HEK293 (cell line): ENCODE measurements at regions not wholly inside any gene's neighbourhood (a gene's known extent, or its start where the extent isn't known, plus 50 kb on each side); places are given as distances from the start of the nearest gene placed in this dataset.

Experiments used
- CTCF ChIA-PET: fragments of 350-600 bp; formaldehyde crosslinking; extraction: SDS; loops from one replicate; lab custom pipeline; 2021; ENCODE audit warnings: antibody characterized with exemption; lab: Yijun Ruan, JAX
- POLR2A ChIA-PET: fragments of 300-600 bp; formaldehyde crosslinking; extraction: SDS; loops from one replicate; lab custom pipeline; 2020; ENCODE audit warnings: antibody characterized with exemption, inconsistent platforms; lab: Yijun Ruan, JAX
- H3K27ac ChIP-seq: fragments of 200-500 bp; sonication (Bioruptor generic); 2 replicates; pipeline ENCODE4 v1.5.1; 2014; ENCODE audit warnings: low read depth, low read length, control low read depth, inconsistent platforms; ENCODE audit errors: extremely low read depth
- H3K36me3 ChIP-seq, 2 experiments: fragments of 200-500 bp in 1 of 2; sonication (Bioruptor generic) in 1 of 2; 1 replicate in 1 of 2; 2 replicates in 1 of 2; pipeline ENCODE4 v1.5.1; 2014 to 2017; ENCODE audit warnings: inconsistent platforms in 2 of 2, low read length in 2 of 2; ENCODE audit not compliant: control insufficient read depth in 2 of 2, insufficient read depth in 1 of 2
- H3K4me1 ChIP-seq: fragments of 200-500 bp; sonication (Bioruptor generic); 2 replicates; pipeline ENCODE4 v1.5.1; 2014; ENCODE audit warnings: mild to moderate bottlenecking, low read length, inconsistent platforms; ENCODE audit not compliant: control insufficient read depth, insufficient read depth
- H3K4me3 ChIP-seq: 2 replicates; pipeline ENCODE4 v1.5.1; 2011; ENCODE audit warnings: low read depth, mild to moderate bottlenecking, control low read depth, low read length, moderate library complexity
- H3K9me3 ChIP-seq: fragments of 200-500 bp; sonication (Bioruptor generic); 2 replicates; pipeline ENCODE4 v1.5.1; 2014; ENCODE audit warnings: low read depth, low read length, inconsistent platforms; ENCODE audit not compliant: control insufficient read depth, insufficient read depth
- BCL11B ChIP-seq: fragments of 450-650 bp; formaldehyde crosslinking; IDR thresholded peaks from 2 replicates; pipeline ENCODE4 v1.5.1; 2016; ENCODE audit warnings: low read depth, missing biosample characterization, missing genetic modification characterization
- GFI1B ChIP-seq: fragments of 450-650 bp; formaldehyde crosslinking; IDR thresholded peaks from 2 replicates; pipeline ENCODE4 v1.5.1; 2016; ENCODE audit warnings: missing biosample characterization, missing genetic modification characterization
- KLF1 ChIP-seq: fragments of 450-650 bp; formaldehyde crosslinking; IDR thresholded peaks from 2 replicates; pipeline ENCODE4 v1.5.1; 2016; ENCODE audit warnings: missing biosample characterization, missing genetic modification characterization
- KLF16 ChIP-seq: fragments of 450-650 bp; formaldehyde crosslinking; IDR thresholded peaks from 2 replicates; pipeline ENCODE4 v1.5.1; 2017; ENCODE audit warnings: missing biosample characterization, missing genetic modification characterization
- REPIN1 ChIP-seq: fragments of 450-650 bp; formaldehyde crosslinking; IDR thresholded peaks from 2 replicates; pipeline ENCODE4 v1.5.1; 2017; ENCODE audit warnings: missing biosample characterization, missing genetic modification characterization, low read depth
- SP3 ChIP-seq: fragments of 450-650 bp; formaldehyde crosslinking; IDR thresholded peaks from 2 replicates; pipeline ENCODE4 v1.5.1; 2016; ENCODE audit warnings: missing biosample characterization, missing genetic modification characterization
- TRIM28 ChIP-seq: IDR thresholded peaks from 2 replicates; pipeline ENCODE4 v1.6.1; 2011; ENCODE audit warnings: low read length, control low read depth, borderline replicate concordance
- YY2 ChIP-seq: fragments of 450-650 bp; formaldehyde crosslinking; IDR thresholded peaks from 2 replicates; pipeline ENCODE4 v1.5.1; 2016; ENCODE audit warnings: missing biosample characterization, missing genetic modification characterization
- ZFP3 ChIP-seq: fragments of 450-650 bp; formaldehyde crosslinking; IDR thresholded peaks from 2 replicates; pipeline ENCODE4 v1.5.1; 2016; ENCODE audit warnings: low read depth, missing biosample characterization, missing genetic modification characterization
- ZNF24 ChIP-seq: fragments of 450-650 bp; formaldehyde crosslinking; IDR thresholded peaks from 2 replicates; pipeline ENCODE4 v1.5.1; 2016; ENCODE audit warnings: missing biosample characterization, missing genetic modification characterization
- ZNF426 ChIP-seq: fragments of 450-650 bp; formaldehyde crosslinking; IDR thresholded peaks from 2 replicates; pipeline ENCODE4 v1.5.1; 2017; ENCODE audit warnings: missing biosample characterization, missing genetic modification characterization, mild to moderate bottlenecking, inconsistent platforms, moderate library complexity
- ZNF530 ChIP-seq: fragments of 450-650 bp; formaldehyde crosslinking; IDR thresholded peaks from 2 replicates; pipeline ENCODE4 v1.5.1; 2016; ENCODE audit warnings: low read depth, missing biosample characterization, missing genetic modification characterization
- ZNF664 ChIP-seq: fragments of 450-650 bp; formaldehyde crosslinking; IDR thresholded peaks from 2 replicates; pipeline ENCODE4 v1.5.1; 2016; ENCODE audit warnings: missing biosample characterization, missing genetic modification characterization
- TF ChIP-seq, protein P1 (sequence below): fragments of 450-650 bp; formaldehyde crosslinking; IDR thresholded peaks from 2 replicates; pipeline ENCODE4 v1.5.1; 2016; ENCODE audit warnings: missing biosample characterization, missing genetic modification characterization, low read depth
- TF ChIP-seq, protein P2 (sequence below): fragments of 450-650 bp; formaldehyde crosslinking; IDR thresholded peaks from 2 replicates; pipeline ENCODE4 v1.5.1; 2016; ENCODE audit warnings: missing biosample characterization, missing genetic modification characterization
- TF ChIP-seq, protein P3 (sequence below): fragments of 450-650 bp; formaldehyde crosslinking; IDR thresholded peaks from 2 replicates; pipeline ENCODE4 v1.5.1; 2017; ENCODE audit warnings: missing biosample characterization, missing genetic modification characterization

DNA sequence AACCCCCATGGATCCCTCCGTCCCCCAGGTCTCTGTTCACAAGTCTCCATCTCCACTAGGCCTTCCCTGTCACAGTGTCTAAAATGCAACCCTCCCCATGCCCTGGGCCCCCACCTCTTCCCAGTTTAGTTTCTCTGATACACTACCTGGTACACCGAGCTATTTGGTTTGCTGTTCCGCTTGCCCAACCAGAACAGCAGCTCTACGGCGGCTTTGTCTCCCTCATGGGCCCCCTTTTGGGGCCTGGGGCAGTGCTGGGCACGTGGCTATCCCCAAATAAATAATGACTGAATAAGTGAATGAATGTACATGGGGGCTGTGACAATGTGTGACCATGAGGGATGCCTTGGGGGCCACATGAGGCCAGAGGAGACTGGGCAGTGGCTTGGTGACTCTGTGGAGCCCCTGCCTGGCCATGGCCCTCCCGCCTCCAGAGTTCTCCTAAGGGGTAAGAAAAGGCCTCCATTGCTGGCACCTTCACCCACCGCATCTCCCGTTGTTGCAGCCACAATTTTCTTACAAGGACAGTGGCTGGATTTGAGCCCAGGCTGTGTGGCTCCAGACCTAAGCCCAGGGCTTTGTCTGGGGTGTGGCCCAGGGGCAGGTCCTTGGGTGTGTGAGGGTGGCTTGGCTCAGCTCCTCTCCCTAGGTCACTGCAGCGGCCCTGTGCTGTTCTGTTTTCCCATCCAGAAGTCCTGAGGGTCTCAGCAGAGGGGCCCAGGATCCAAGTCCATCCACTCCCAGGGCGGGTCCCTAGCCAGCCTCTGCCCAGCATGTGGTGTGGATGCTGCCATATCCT, 408.5 kb upstream of the SULF2 start:
- Histone ChIP-seq H3K9me3 (no peaks in the 10 kb centered on the region), H3K36me3 (no peaks in the 10 kb centered on the region), H3K4me1 (no peaks in the 10 kb centered on the region), H3K4me3 (no peak overlapping the region), H3K27ac (no peak overlapping the region)
- CTCF ChIA-PET = interaction anchor here (1.3 kb wide), 1 partner anchor 427 kb away, joined by 4 read pairs; no protein-coding TSS in a partner anchor
- TF ChIP-seq KLF1 (tag by site-specific recombination) (0 out of 2 replicates have a peak, but pooled peaks have one; percentile 17), BCL11B (tag by site-specific recombination) (no peak)
- POLR2A ChIA-PET = no interaction called here

DNA sequence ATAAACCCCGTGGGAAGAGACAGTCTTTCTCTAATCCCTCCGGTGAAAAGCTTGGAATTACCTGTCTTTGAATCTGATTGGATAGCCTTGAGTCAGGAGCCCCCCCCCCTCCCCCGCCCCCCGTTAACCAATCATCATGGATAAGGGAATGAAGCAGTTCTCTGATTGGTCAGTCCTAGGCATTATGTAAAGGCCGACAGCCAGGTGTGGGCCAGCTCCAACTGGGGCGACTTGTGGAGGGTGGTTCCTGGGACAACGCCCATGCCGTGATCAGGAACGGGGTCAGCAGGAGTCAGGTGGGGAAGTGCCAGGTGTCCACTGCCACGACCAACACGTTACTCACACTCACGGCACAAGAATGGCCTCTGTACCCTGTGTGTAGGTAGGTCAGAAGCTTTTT, 406.8 kb upstream of the SULF2 start:
- POLR2A ChIA-PET = no interaction called here
- CTCF ChIA-PET = interaction anchor here (0.6 kb wide), 1 partner anchor 60 kb away, joined by 3 read pairs; no protein-coding TSS in a partner anchor

DNA sequence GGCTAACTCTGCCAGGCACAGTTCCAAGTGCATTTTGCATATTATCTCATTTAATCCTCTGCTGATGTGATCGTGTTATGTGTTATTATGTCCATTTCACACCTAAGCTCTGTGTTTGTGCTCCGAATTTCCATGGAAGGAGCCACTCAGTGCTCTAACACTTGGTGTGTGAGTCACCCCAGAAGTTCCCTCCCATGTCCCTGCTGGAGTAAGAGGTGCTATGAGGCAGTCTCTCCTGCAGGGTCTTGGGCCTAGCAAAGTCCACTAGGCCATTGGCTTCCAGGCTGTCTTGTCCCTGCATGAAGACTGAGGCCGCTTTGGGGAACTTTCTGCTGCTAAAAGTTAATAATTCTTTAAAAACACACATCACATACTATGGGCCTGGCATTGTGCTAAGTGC, 405.9 kb upstream of the SULF2 start:
- POLR2A ChIA-PET = no interaction called here
- Histone ChIP-seq H3K9me3 (no peaks in the 10 kb centered on the region), H3K36me3 (no peaks in the 10 kb centered on the region), H3K4me3 (no peak overlapping the region), H3K27ac (no peak overlapping the region), H3K4me1 (no peaks in the 10 kb centered on the region)
- TF ChIP-seq TRIM28 = no peak
- no peak for TF ChIP-seq YY2 (tag by site-specific recombination)
- no peak for TF ChIP-seq ZNF426 (tag by site-specific recombination)
- peak; percentile 84 for TF ChIP-seq ZNF664 (tag by site-specific recombination)
- no peak for TF ChIP-seq SP3 (tag by site-specific recombination)
- TF ChIP-seq REPIN1 (tag by site-specific recombination) = no peak
- CTCF ChIA-PET = interaction anchor here (0.5 to 0.6 kb wide), 2 partner anchors 59 to 230 kb away, joined by 3 read pairs; no protein-coding TSS in a partner anchor

More for the DNA sequence above, 406.8 kb upstream of the SULF2 start:
- H3K9me3 ChIP-seq = no peaks in the 10 kb centered on the region
- no peak for TF ChIP-seq ZFP3 (tag by site-specific recombination)
- TF ChIP-seq, protein P1, sequence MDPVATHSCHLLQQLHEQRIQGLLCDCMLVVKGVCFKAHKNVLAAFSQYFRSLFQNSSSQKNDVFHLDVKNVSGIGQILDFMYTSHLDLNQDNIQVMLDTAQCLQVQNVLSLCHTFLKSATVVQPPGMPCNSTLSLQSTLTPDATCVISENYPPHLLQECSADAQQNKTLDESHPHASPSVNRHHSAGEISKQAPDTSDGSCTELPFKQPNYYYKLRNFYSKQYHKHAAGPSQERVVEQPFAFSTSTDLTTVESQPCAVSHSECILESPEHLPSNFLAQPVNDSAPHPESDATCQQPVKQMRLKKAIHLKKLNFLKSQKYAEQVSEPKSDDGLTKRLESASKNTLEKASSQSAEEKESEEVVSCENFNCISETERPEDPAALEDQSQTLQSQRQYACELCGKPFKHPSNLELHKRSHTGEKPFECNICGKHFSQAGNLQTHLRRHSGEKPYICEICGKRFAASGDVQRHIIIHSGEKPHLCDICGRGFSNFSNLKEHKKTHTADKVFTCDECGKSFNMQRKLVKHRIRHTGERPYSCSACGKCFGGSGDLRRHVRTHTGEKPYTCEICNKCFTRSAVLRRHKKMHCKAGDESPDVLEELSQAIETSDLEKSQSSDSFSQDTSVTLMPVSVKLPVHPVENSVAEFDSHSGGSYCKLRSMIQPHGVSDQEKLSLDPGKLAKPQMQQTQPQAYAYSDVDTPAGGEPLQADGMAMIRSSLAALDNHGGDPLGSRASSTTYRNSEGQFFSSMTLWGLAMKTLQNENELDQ (tag by site-specific recombination) = no peak
- no peak for TF ChIP-seq KLF16 (tag by site-specific recombination)
- TF ChIP-seq, protein P2, sequence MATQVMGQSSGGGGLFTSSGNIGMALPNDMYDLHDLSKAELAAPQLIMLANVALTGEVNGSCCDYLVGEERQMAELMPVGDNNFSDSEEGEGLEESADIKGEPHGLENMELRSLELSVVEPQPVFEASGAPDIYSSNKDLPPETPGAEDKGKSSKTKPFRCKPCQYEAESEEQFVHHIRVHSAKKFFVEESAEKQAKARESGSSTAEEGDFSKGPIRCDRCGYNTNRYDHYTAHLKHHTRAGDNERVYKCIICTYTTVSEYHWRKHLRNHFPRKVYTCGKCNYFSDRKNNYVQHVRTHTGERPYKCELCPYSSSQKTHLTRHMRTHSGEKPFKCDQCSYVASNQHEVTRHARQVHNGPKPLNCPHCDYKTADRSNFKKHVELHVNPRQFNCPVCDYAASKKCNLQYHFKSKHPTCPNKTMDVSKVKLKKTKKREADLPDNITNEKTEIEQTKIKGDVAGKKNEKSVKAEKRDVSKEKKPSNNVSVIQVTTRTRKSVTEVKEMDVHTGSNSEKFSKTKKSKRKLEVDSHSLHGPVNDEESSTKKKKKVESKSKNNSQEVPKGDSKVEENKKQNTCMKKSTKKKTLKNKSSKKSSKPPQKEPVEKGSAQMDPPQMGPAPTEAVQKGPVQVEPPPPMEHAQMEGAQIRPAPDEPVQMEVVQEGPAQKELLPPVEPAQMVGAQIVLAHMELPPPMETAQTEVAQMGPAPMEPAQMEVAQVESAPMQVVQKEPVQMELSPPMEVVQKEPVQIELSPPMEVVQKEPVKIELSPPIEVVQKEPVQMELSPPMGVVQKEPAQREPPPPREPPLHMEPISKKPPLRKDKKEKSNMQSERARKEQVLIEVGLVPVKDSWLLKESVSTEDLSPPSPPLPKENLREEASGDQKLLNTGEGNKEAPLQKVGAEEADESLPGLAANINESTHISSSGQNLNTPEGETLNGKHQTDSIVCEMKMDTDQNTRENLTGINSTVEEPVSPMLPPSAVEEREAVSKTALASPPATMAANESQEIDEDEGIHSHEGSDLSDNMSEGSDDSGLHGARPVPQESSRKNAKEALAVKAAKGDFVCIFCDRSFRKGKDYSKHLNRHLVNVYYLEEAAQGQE (tag by site-specific recombination) = no peak
- no peak for TF ChIP-seq GFI1B (tag by site-specific recombination)
- TF ChIP-seq ZNF530 (tag by site-specific recombination) = no peak
- TF ChIP-seq, protein P3, sequence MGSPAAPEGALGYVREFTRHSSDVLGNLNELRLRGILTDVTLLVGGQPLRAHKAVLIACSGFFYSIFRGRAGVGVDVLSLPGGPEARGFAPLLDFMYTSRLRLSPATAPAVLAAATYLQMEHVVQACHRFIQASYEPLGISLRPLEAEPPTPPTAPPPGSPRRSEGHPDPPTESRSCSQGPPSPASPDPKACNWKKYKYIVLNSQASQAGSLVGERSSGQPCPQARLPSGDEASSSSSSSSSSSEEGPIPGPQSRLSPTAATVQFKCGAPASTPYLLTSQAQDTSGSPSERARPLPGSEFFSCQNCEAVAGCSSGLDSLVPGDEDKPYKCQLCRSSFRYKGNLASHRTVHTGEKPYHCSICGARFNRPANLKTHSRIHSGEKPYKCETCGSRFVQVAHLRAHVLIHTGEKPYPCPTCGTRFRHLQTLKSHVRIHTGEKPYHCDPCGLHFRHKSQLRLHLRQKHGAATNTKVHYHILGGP = no peak
- TF ChIP-seq ZNF24 (tag by site-specific recombination) = no peak
- H3K36me3 ChIP-seq = no peaks in the 10 kb centered on the region
- H3K4me1 ChIP-seq = no peaks in the 10 kb centered on the region
- no peak overlapping the region for H3K4me3 ChIP-seq
- H3K27ac ChIP-seq = no peak overlapping the region
